K562 (cell line): ENCODE measurements at regions not wholly inside any gene's neighbourhood (a gene's known extent, or its start where the extent isn't known, plus 50 kb on each side); places are given as distances from the start of the nearest gene placed in this dataset.

ENCODE experiments used
- CTCFL ChIP-seq: IDR thresholded peaks from 2 replicates; pipeline ENCODE4 v1.6.1; 2011; ENCODE audit warnings: borderline replicate concordance, low read depth, mild to moderate bottlenecking, moderate library complexity, low read length; ENCODE audit not compliant: insufficient read depth, poor library complexity, severe bottlenecking
- ERF ChIP-seq: fragments of 450-650 bp; formaldehyde crosslinking; IDR thresholded peaks from 2 replicates; pipeline ENCODE4 v1.4.0; 2020; ENCODE audit warnings: mild to moderate bottlenecking, mixed read lengths
- HES1 ChIP-seq: fragments of 450-650 bp; IDR thresholded peaks from 2 replicates; pipeline ENCODE4 v1.6.1; 2016; ENCODE audit warnings: low read depth, mild to moderate bottlenecking, moderate library complexity
- KAT8 ChIP-seq: fragments of 450-650 bp; IDR thresholded peaks from 2 replicates; pipeline ENCODE4 v1.6.1; 2016; ENCODE audit warnings: low read depth, mild to moderate bottlenecking
- KLF13 ChIP-seq: fragments of 450-650 bp; IDR thresholded peaks from 2 replicates; pipeline ENCODE4 v1.6.1; 2016; ENCODE audit warnings: missing genetic modification characterization, low read depth, mild to moderate bottlenecking, missing compliant biosample characterization, moderate library complexity, borderline replicate concordance
- MYNN ChIP-seq, 2 experiments: sonication (generic); formaldehyde crosslinking in 1 of 2; IDR thresholded peaks; 2 replicates each; pipeline versions ENCODE4 v1.5.0 to v1.6.1; 2016 to 2020; ENCODE audit warnings: antibody characterized with exemption in 1 of 2, missing genetic modification reagents in 1 of 2
- NFATC3 ChIP-seq: fragments of 450-650 bp; IDR thresholded peaks from 2 replicates; pipeline ENCODE4 v1.6.1; 2017; ENCODE audit warnings: mild to moderate bottlenecking
- POLR2AphosphoS2 ChIP-seq: IDR thresholded peaks from 2 replicates; pipeline ENCODE4 v1.6.1; 2012; ENCODE audit warnings: low read length, improper control_type of control experiment
- RBM39 ChIP-seq: fragments of 200-400 bp; formaldehyde crosslinking; optimal IDR thresholded peaks from 2 replicates; pipeline ENCODE3; 2018; ENCODE audit warnings: low read depth, low read length
- SOX6 ChIP-seq: fragments of 450-650 bp; IDR thresholded peaks from 2 replicates; pipeline ENCODE4 v1.6.1; 2014; ENCODE audit warnings: mild to moderate bottlenecking
- SRSF1 ChIP-seq: fragments of 200-400 bp; formaldehyde crosslinking; IDR thresholded peaks from 2 replicates; pipeline ENCODE4 v1.6.1; 2017; ENCODE audit warnings: mild to moderate bottlenecking, low read depth, low read length, moderate library complexity
- STAG1 ChIP-seq: sonication (generic); formaldehyde crosslinking; IDR thresholded peaks from 2 replicates; pipeline ENCODE4 v1.5.0; 2020; ENCODE audit warnings: missing genetic modification reagents, borderline replicate concordance
- SUPT5H ChIP-seq: fragments of 450-650 bp; IDR thresholded peaks from 2 replicates; pipeline ENCODE4 v1.6.1; 2016
- U2AF1 ChIP-seq: fragments of 200-400 bp; formaldehyde crosslinking; optimal IDR thresholded peaks from 2 replicates; pipeline ENCODE3; 2017; ENCODE audit warnings: mild to moderate bottlenecking, low read depth, low read length, moderate library complexity
- ZC3H11A ChIP-seq: IDR thresholded peaks from 2 replicates; pipeline ENCODE4 v1.6.1; 2012; ENCODE audit warnings: low read depth, low read length, improper control_type of control experiment
- ZNF217 ChIP-seq: sonication (generic); formaldehyde crosslinking; IDR thresholded peaks from 2 replicates; pipeline ENCODE4 v1.8.0; 2022; ENCODE audit warnings: mild to moderate bottlenecking, missing genetic modification reagents
- ZNF253 ChIP-seq: fragments of 250-450 bp; sonication (Bioruptor Pico); conservative IDR thresholded peaks from 2 replicates; pipeline ENCODE4 v1.6.1; 2021; ENCODE audit warnings: mild to moderate bottlenecking
- ZNF407 ChIP-seq: fragments of 450-650 bp; IDR thresholded peaks from 2 replicates; pipeline ENCODE4 v1.6.1; 2016; ENCODE audit warnings: low read depth

GRCh38 chr7:138352570-138353461, 107.2 kb upstream of the TRIM24 start (continued):
- TF ChIP-seq ZNF407 (no peak), ERF (CRISPR knock-in tag) (0 out of 2 replicates have a peak, but pooled peaks have one; percentile 55), MYNN (IDR thresholded peaks at IDR 0.05) (peak; percentile 54; the same call in 1 of the 2 replicates), MYNN (CRISPR knock-in tag; IDR thresholded peaks at IDR 0.05) (no peak), ZC3H11A (no peak), POLR2AphosphoS2 (no peak), KAT8 (no peak), RBM39 (no peak), KLF13 (tag) (peak; percentile 41; the same call in 1 of the 2 replicates), CTCFL (no peak), SOX6 (peak; percentile 99), ZNF253 (CRISPR knock-in tag) (no peak), NFATC3 (peak; percentile 88), HES1 (peak; percentile 84), SRSF1 (no peak), STAG1 (CRISPR knock-in tag) (no peak), SUPT5H (no peak), U2AF1 (no peak), ZNF217 (CRISPR knock-in tag) (no peak)
